Smooth muscle cell (in vitro differentiated cells): ENCODE measurements at regions not wholly inside any gene's neighbourhood (a gene's known extent, or its start where the extent isn't known, plus 50 kb on each side); places are given as distances from the start of the nearest gene placed in this dataset.

ENCODE experiments used
- DNase-seq: peaks from one replicate; lab custom pipeline; 2025; ENCODE audit not compliant: unreplicated experiment; lab: John Stamatoyannopoulos, UW
- H2AFZ ChIP-seq: fragments of 200-600 bp; sonication (generic); 2 replicates; pipeline ENCODE4 v1.6.0; 2016; ENCODE audit warnings: antibody characterized with exemption, low read depth, mild to moderate bottlenecking
- H3F3A ChIP-seq: fragments of 200-600 bp; sonication (generic); 2 replicates; pipeline ENCODE4 v1.6.0; 2017; ENCODE audit warnings: antibody characterized with exemption, low read depth
- H3K27ac ChIP-seq: fragments of 200-600 bp; sonication (generic); 2 replicates; pipeline ENCODE4 v1.5.1; 2016; ENCODE audit warnings: low read depth, mild to moderate bottlenecking
- H3K27me3 ChIP-seq: fragments of 200-600 bp; sonication (generic); 2 replicates; pipeline ENCODE4 v1.6.1; 2016; ENCODE audit warnings: low read depth, mild to moderate bottlenecking
- H3K36me3 ChIP-seq: fragments of 200-600 bp; sonication (generic); 2 replicates; pipeline ENCODE4 v1.5.1; 2016; ENCODE audit warnings: low read depth
- H3K4me1 ChIP-seq: fragments of 200-600 bp; sonication (generic); 2 replicates; pipeline ENCODE4 v1.5.1; 2016; ENCODE audit warnings: low read depth
- H3K4me2 ChIP-seq: fragments of 200-600 bp; sonication (generic); 2 replicates; pipeline ENCODE4 v1.6.0; 2016; ENCODE audit warnings: mild to moderate bottlenecking
- H3K4me3 ChIP-seq: fragments of 200-600 bp; sonication (generic); 2 replicates; pipeline ENCODE4 v1.5.1; 2016; ENCODE audit warnings: mild to moderate bottlenecking
- H3K79me2 ChIP-seq: fragments of 200-600 bp; sonication (generic); 2 replicates; pipeline ENCODE4 v1.6.0; 2016; ENCODE audit warnings: low read depth, mild to moderate bottlenecking
- H3K9ac ChIP-seq: fragments of 200-600 bp; sonication (generic); 2 replicates; pipeline ENCODE4 v1.6.0; 2016; ENCODE audit warnings: low read depth
- H3K9me3 ChIP-seq: fragments of 200-600 bp; sonication (generic); replicated peaks from 2 replicates; pipeline ENCODE4 v1.5.1; 2016; ENCODE audit warnings: low read depth
- H4K20me1 ChIP-seq: fragments of 200-600 bp; sonication (generic); 2 replicates; pipeline ENCODE4 v1.6.0; 2016; ENCODE audit warnings: low read depth
- CTCF ChIP-seq: fragments of 200-600 bp; sonication (generic); IDR thresholded peaks from 2 replicates; pipeline ENCODE4 v1.5.1; 2017; ENCODE audit warnings: borderline replicate concordance, mild to moderate bottlenecking, antibody characterized with exemption; ENCODE audit not compliant: insufficient read depth, poor library complexity, severe bottlenecking
- WGBS: methylation state at CpG from one replicate; pipeline ENCODE4 v1.1.7; 2016; ENCODE audit warnings: low lambda C conversion rate; 5-methylcytosine and 5-hydroxymethylcytosine counted together

GRCh38 chr4:4677556-4678522 is 136.0 kb upstream of the STX18 start:
- H3K9me3 ChIP-seq: no peaks in the 10 kb centered on the region
- H3K4me3 ChIP-seq: peak overlapping the region; percentile 39
- WGBS: 6% methylated on average over 23 of the region's 23 CpGs
- H3K27me3 ChIP-seq: no peaks in the 10 kb centered on the region
- peaks cover 16% of the 10 kb centered on the region for H3F3A ChIP-seq
- DNase-seq: no peak
- H3K79me2 ChIP-seq: no peaks in the 10 kb centered on the region
- H4K20me1 ChIP-seq: no peaks in the 10 kb centered on the region
- TF ChIP-seq CTCF: peak; percentile 74
- peak overlapping the region; percentile 5 for H3K9ac ChIP-seq
- peaks cover 11% of the 10 kb centered on the region for H3K4me1 ChIP-seq
- no peaks in the 10 kb centered on the region for H3K36me3 ChIP-seq
- peak overlapping the region; percentile 25 for H2AFZ ChIP-seq
- peak overlapping the region; percentile 9 for H3K27ac ChIP-seq
- H3K4me2 ChIP-seq: peak overlapping the region; percentile 85

- Histone ChIP-seq H3K36me3 (no peaks in the 10 kb centered on the region), H3K27me3 (no peaks in the 10 kb centered on the region), H3K79me2 (no peaks in the 10 kb centered on the region), H3K9ac (no peak overlapping the region), H2AFZ (no peak overlapping the region), H3K4me2 (no peak overlapping the region), H3F3A (peaks cover 19% of the 10 kb centered on the region), H3K27ac (no peak overlapping the region), H4K20me1 (no peaks in the 10 kb centered on the region), H3K4me3 (no peak overlapping the region), H3K4me1 (peaks cover 11% of the 10 kb centered on the region), H3K9me3 (no peaks in the 10 kb centered on the region)
- TF ChIP-seq CTCF: no peak
- no peak for DNase-seq
Measured at GRCh38 chr4:4675641-4676040, 133.8 kb upstream of the STX18 start.

- no peaks in the 10 kb centered on the region for H3K27me3 ChIP-seq
- no peak overlapping the region for H3K9ac ChIP-seq
- 88% methylated on average over 3 of the region's 3 CpGs for WGBS
- no peak overlapping the region for H3K4me3 ChIP-seq
- peaks cover 19% of the 10 kb centered on the region for H3F3A ChIP-seq
- H4K20me1 ChIP-seq: no peaks in the 10 kb centered on the region
- TF ChIP-seq CTCF: no peak
- H3K4me2 ChIP-seq: no peak overlapping the region
- no peaks in the 10 kb centered on the region for H3K36me3 ChIP-seq
- H2AFZ ChIP-seq: no peak overlapping the region
- no peak for DNase-seq
- peaks cover 11% of the 10 kb centered on the region for H3K4me1 ChIP-seq
- H3K9me3 ChIP-seq: no peaks in the 10 kb centered on the region
- H3K79me2 ChIP-seq: no peaks in the 10 kb centered on the region
- no peak overlapping the region for H3K27ac ChIP-seq
Measured at GRCh38 chr4:4675051-4675581, 133.3 kb upstream of the STX18 start.
